Dedifferentiated amniotic fluid mesenchymal stem cell (primary cell): ENCODE measurements at regions not wholly inside any gene's neighbourhood (a gene's known extent, or its start where the extent isn't known, plus 50 kb on each side); places are given as distances from the start of the nearest gene placed in this dataset.

Source experiments
- DNase-seq: peaks from one replicate; pipeline ENCODE4 v3.0.0-alpha.2; 2016; ENCODE audit errors: extremely low spot score

GRCh38 chr17:63379636-63380035 is 66.5 kb downstream of the CYB561 start:
- DNase-seq = no peak

- no peak for DNase-seq
Measured at GRCh38 chr17:63381101-63381729, 64.9 kb downstream of the CYB561 start.

GRCh38 chr17:63382136-63382535 is 64.0 kb downstream of the CYB561 start:
- DNase-seq = no peak
